H9 (cell line): ENCODE measurements at regions not wholly inside any gene's neighbourhood (a gene's known extent, or its start where the extent isn't known, plus 50 kb on each side); places are given as distances from the start of the nearest gene placed in this dataset.

Experiments used
- DNase-seq: peaks from one replicate; pipeline ENCODE4 v3.0.0-alpha.2; 2017
- H2AFZ ChIP-seq: one replicate; pipeline ENCODE4 v1.6.1; 2013; ENCODE audit warnings: mild to moderate bottlenecking, low read length, control low read depth, moderate library complexity
- H2AK5ac ChIP-seq: 2 replicates; pipeline ENCODE4 v1.6.1; 2013; ENCODE audit warnings: low read length, control low read depth, mixed read lengths; ENCODE audit not compliant: insufficient read length
- H2BK120ac ChIP-seq: one replicate; pipeline ENCODE4 v1.6.1; 2013; ENCODE audit warnings: low read depth, mild to moderate bottlenecking, low read length, control low read depth, inconsistent platforms; ENCODE audit not compliant: poor library complexity, severe bottlenecking
- H2BK12ac ChIP-seq: 2 replicates; pipeline ENCODE4 v1.6.1; 2013; ENCODE audit warnings: low read length, control low read depth, mixed read lengths, low read depth; ENCODE audit not compliant: insufficient read length
- H2BK15ac ChIP-seq: 2 replicates; pipeline ENCODE4 v1.6.1; 2013; ENCODE audit warnings: low read depth, low read length, control low read depth
- H2BK20ac ChIP-seq: one replicate; pipeline ENCODE4 v1.6.1; 2013; ENCODE audit warnings: low read depth, mild to moderate bottlenecking, low read length, control low read depth, inconsistent platforms; ENCODE audit not compliant: poor library complexity, severe bottlenecking
- H2BK5ac ChIP-seq: 2 replicates; pipeline ENCODE4 v1.6.1; 2013; ENCODE audit warnings: low read length, control low read depth, mixed read lengths; ENCODE audit not compliant: insufficient read length
- H3K14ac ChIP-seq: 2 replicates; pipeline ENCODE4 v1.6.1; 2013; ENCODE audit warnings: low read length, control low read depth; ENCODE audit not compliant: insufficient read depth
- H3K18ac ChIP-seq: 2 replicates; pipeline ENCODE4 v1.6.1; 2013; ENCODE audit warnings: low read depth, mild to moderate bottlenecking, mixed read lengths, low read length, control low read depth; ENCODE audit not compliant: insufficient read length
- H3K23ac ChIP-seq: 2 replicates; pipeline ENCODE4 v1.6.1; 2013; ENCODE audit warnings: low read length, control low read depth, mixed read lengths, low read depth; ENCODE audit not compliant: insufficient read length
- H3K23me2 ChIP-seq: 2 replicates; pipeline ENCODE4 v1.6.1; 2013; ENCODE audit warnings: low read depth, mild to moderate bottlenecking, mixed read lengths, low read length, control low read depth; ENCODE audit not compliant: insufficient read length, poor library complexity, severe bottlenecking
- H3K27ac ChIP-seq: 2 replicates; pipeline ENCODE4 v1.5.1; 2013; ENCODE audit warnings: low read length, control low read depth, mixed read lengths, low read depth; ENCODE audit not compliant: insufficient read length
- H3K27me3 ChIP-seq: 2 replicates; pipeline ENCODE4 v1.6.1; 2013; ENCODE audit warnings: low read length, control low read depth, inconsistent platforms; ENCODE audit not compliant: insufficient read depth
- H3K4ac ChIP-seq: 2 replicates; pipeline ENCODE4 v1.6.1; 2013; ENCODE audit warnings: low read depth, mild to moderate bottlenecking, control low read depth, inconsistent platforms, low read length, moderate library complexity
- H3K4me1 ChIP-seq: 2 replicates; pipeline ENCODE4 v1.6.1; 2013; ENCODE audit warnings: low read length, control low read depth, inconsistent platforms; ENCODE audit not compliant: insufficient read depth
- H3K4me2 ChIP-seq: 2 replicates; pipeline ENCODE4 v1.6.1; 2013; ENCODE audit warnings: low read length, control low read depth, mixed read lengths; ENCODE audit not compliant: insufficient read length, insufficient read depth
- H3K56ac ChIP-seq: 2 replicates; pipeline ENCODE4 v1.6.1; 2013; ENCODE audit warnings: low read depth, mild to moderate bottlenecking, mixed read lengths, low read length, control low read depth; ENCODE audit not compliant: insufficient read length
- H3K79me1 ChIP-seq: 2 replicates; pipeline ENCODE4 v1.6.1; 2013; ENCODE audit warnings: low read depth, mild to moderate bottlenecking, moderate library complexity, low read length, control low read depth, inconsistent platforms; ENCODE audit not compliant: insufficient read depth, poor library complexity, severe bottlenecking
- H3K79me2 ChIP-seq: 2 replicates; pipeline ENCODE4 v1.6.1; 2013; ENCODE audit warnings: low read length, control low read depth, inconsistent platforms; ENCODE audit not compliant: insufficient read depth
- H3K9ac ChIP-seq: 2 replicates; pipeline ENCODE4 v1.6.1; 2013; ENCODE audit warnings: low read length, control low read depth, mixed read lengths; ENCODE audit not compliant: insufficient read length; ENCODE audit errors: extremely low read depth
- H3K9me3 ChIP-seq: one replicate; pipeline ENCODE4 v1.6.1; 2013; ENCODE audit warnings: low read depth, low read length, inconsistent platforms; ENCODE audit not compliant: control insufficient read depth
- H3T11ph ChIP-seq: one replicate; pipeline ENCODE4 v1.6.1; 2013; ENCODE audit warnings: mild to moderate bottlenecking, low read length, control low read depth, inconsistent platforms
- H4K20me1 ChIP-seq: one replicate; pipeline ENCODE4 v1.6.1; 2013; ENCODE audit not compliant: control insufficient read depth, insufficient read length, insufficient read depth
- H4K5ac ChIP-seq: 2 replicates; pipeline ENCODE4 v1.6.1; 2013; ENCODE audit warnings: low read depth, mild to moderate bottlenecking, mixed read lengths, low read length, control low read depth; ENCODE audit not compliant: insufficient read length
- H4K8ac ChIP-seq: replicated peaks from 2 replicates; pipeline ENCODE4 v1.6.1; 2013; ENCODE audit warnings: low read length, control low read depth, mixed read lengths, low read depth; ENCODE audit not compliant: insufficient read length
- H4K91ac ChIP-seq: 2 replicates; pipeline ENCODE4 v1.6.1; 2013; ENCODE audit warnings: low read depth, mild to moderate bottlenecking, moderate library complexity, mixed read lengths, low read length, control low read depth; ENCODE audit not compliant: insufficient read length
- H3K27ac Mint-ChIP-seq, 3 experiments: 2 replicates in 2 of 3; 3 replicates in 1 of 3; pipeline ENCODE4 v1.8.0; 2020 to 2021; ENCODE audit warnings: mixed read lengths in 3 of 3, mild to moderate bottlenecking in 1 of 3, moderate library complexity in 1 of 3
- H3K27me3 Mint-ChIP-seq: 2 replicates; pipeline ENCODE4 v1.8.0; 2021; ENCODE audit warnings: low read depth, mild to moderate bottlenecking, moderate library complexity, mixed read lengths
- H3K36me3 Mint-ChIP-seq, 3 experiments: 2 replicates in 2 of 3; 3 replicates in 1 of 3; pipeline ENCODE4 v1.8.0; 2020 to 2021; ENCODE audit warnings: low read depth in 3 of 3, mixed read lengths in 3 of 3; ENCODE audit not compliant: insufficient read depth in 1 of 3
- H3K4me1 Mint-ChIP-seq, 2 experiments: 2 replicates each; pipeline ENCODE4 v1.8.0; 2020; ENCODE audit warnings: mixed read lengths in 2 of 2
- H3K4me3 Mint-ChIP-seq, 2 experiments: 2 replicates in 1 of 2; 3 replicates in 1 of 2; pipeline ENCODE4 v1.8.0; 2020 to 2021; ENCODE audit warnings: mild to moderate bottlenecking in 2 of 2, mixed read lengths in 2 of 2, moderate library complexity in 1 of 2
- H3K9me3 Mint-ChIP-seq, 2 experiments: 2 replicates in 1 of 2; 3 replicates in 1 of 2; pipeline ENCODE4 v1.8.0; 2020; ENCODE audit warnings: mild to moderate bottlenecking in 2 of 2, mixed read lengths in 2 of 2, moderate library complexity in 1 of 2
- WGBS: extraction: QIAGEN DNeasy Blood & Tissue Kit; methylation state at CpG from one replicate; pipeline ENCODE4 v1.1.7; 2013; ENCODE audit warnings: missing lambda C conversion rate, low lambda C conversion rate, mixed read lengths; ENCODE audit not compliant: insufficient read length; ENCODE audit errors: extremely low coverage; 5-methylcytosine and 5-hydroxymethylcytosine counted together
- TF ChIP-seq, protein P1 (sequence below): fragments of 200-600 bp; sonication (generic); conservative IDR thresholded peaks from 3 replicates; pipeline ENCODE4 v1.8.0; 2021; ENCODE audit warnings: antibody characterized with exemption, mild to moderate bottlenecking

DNA sequence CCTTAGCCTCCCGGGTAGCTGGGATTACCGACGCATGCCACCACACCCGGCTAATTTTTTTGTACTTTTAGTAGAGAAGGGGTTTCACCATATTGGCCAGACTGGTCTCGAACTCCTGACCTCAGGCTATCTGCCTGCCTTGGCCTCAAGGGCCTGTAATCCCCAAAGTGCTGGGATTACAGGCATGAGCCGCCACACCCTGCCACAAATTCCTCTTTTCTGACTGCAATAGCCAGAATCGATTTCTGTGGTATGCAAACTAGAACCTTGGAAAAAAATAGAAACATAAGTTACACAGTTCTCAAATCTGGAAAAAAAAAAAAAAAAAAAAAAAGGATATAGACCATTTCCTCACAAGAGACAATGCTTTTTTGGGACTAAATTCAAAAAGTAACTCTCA is 184.6 kb upstream of the EGLN3 start:
- H2BK15ac ChIP-seq: no peak overlapping the region
- H2BK120ac ChIP-seq: no peak overlapping the region
- no peak overlapping the region for H3T11ph ChIP-seq
- no peak overlapping the region for H2BK5ac ChIP-seq
- Mint-ChIP-seq H3K27me3 (peaks cover 5% of the 10 kb centered on the region), H3K27ac (no peak overlapping the region), H3K36me3 (no peaks in the 10 kb centered on the region), H3K4me1 (peaks cover 16 to 19% of the 10 kb centered on the region in 2 experiments), H3K9me3 (no peaks in the 10 kb centered on the region; a peak in 2 of 5 replicates), H3K4me3 (no peak overlapping the region)
- no peaks in the 10 kb centered on the region for H4K20me1 ChIP-seq
- H3K79me2 ChIP-seq: no peaks in the 10 kb centered on the region
- no peak overlapping the region for H2BK20ac ChIP-seq
- no peak overlapping the region for H3K27ac ChIP-seq
- TF ChIP-seq, protein P1, sequence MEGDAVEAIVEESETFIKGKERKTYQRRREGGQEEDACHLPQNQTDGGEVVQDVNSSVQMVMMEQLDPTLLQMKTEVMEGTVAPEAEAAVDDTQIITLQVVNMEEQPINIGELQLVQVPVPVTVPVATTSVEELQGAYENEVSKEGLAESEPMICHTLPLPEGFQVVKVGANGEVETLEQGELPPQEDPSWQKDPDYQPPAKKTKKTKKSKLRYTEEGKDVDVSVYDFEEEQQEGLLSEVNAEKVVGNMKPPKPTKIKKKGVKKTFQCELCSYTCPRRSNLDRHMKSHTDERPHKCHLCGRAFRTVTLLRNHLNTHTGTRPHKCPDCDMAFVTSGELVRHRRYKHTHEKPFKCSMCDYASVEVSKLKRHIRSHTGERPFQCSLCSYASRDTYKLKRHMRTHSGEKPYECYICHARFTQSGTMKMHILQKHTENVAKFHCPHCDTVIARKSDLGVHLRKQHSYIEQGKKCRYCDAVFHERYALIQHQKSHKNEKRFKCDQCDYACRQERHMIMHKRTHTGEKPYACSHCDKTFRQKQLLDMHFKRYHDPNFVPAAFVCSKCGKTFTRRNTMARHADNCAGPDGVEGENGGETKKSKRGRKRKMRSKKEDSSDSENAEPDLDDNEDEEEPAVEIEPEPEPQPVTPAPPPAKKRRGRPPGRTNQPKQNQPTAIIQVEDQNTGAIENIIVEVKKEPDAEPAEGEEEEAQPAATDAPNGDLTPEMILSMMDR: no peak
- H2BK12ac ChIP-seq: no peak overlapping the region
- H3K18ac ChIP-seq: no peak overlapping the region
- no peak for DNase-seq
- H4K5ac ChIP-seq: no peak overlapping the region
- no peak overlapping the region for H3K4ac ChIP-seq
- no peak overlapping the region for H3K56ac ChIP-seq
- H3K27me3 ChIP-seq: no peaks in the 10 kb centered on the region
- H3K14ac ChIP-seq: no peak overlapping the region
- H3K23me2 ChIP-seq: no peaks in the 10 kb centered on the region
- H3K9ac ChIP-seq: no peak overlapping the region
- no peak overlapping the region for H2AFZ ChIP-seq
- H4K8ac ChIP-seq: no peak overlapping the region
- no peak overlapping the region for H3K4me2 ChIP-seq
- H3K4me1 ChIP-seq: no peaks in the 10 kb centered on the region; the same call in 1 of the 2 replicates
- no peak overlapping the region for H4K91ac ChIP-seq
- no peaks in the 10 kb centered on the region for H3K9me3 ChIP-seq
- H3K79me1 ChIP-seq: no peaks in the 10 kb centered on the region
- no CpG with 5 or more reads among the region's 7 CpGs for WGBS
- no peak overlapping the region for H2AK5ac ChIP-seq
- H3K23ac ChIP-seq: no peak overlapping the region
